PC-3 (cell line): ENCODE measurements at regions not wholly inside any gene's neighbourhood (a gene's known extent, or its start where the extent isn't known, plus 50 kb on each side); places are given as distances from the start of the nearest gene placed in this dataset.

Experiments
- ATAC-seq: fragments of 200-7000 bp; cut with Tn5 transposase; 2 replicates; pipeline ENCODE4 v1.9.1; 2020; ENCODE audit warnings: mild to moderate bottlenecking, moderate library complexity
- BruUV-seq: library from RNA; stranded (reverse); fragments of 400-500 nt; replicated peaks from 2 replicates; lab custom pipeline; 2021; lab: Mats Ljungman, UMichigan
- CTCF ChIA-PET: fragments of 300-600 bp; sonication (Branson Sonifier 250); formaldehyde crosslinking; loops from one replicate; lab custom pipeline; 2022; ENCODE audit warnings: antibody characterized with exemption; lab: Charles Lee
- POLR2A ChIA-PET: fragments of 300-600 bp; sonication (Branson Sonifier 250); formaldehyde crosslinking; loops from one replicate; lab custom pipeline; 2022; ENCODE audit warnings: antibody characterized with exemption; ENCODE audit not compliant: unreplicated experiment; lab: Charles Lee
- DNase-seq: peaks from one replicate; pipeline ENCODE4 v3.0.0-alpha.2; 2015
- H2AFZ ChIP-seq: fragments of 300-600 bp; sonication (generic); 2 replicates; pipeline ENCODE4 v1.6.0; 2016; ENCODE audit warnings: antibody characterized with exemption, low read length
- H3F3A ChIP-seq: fragments of 300-600 bp; sonication (generic); one replicate; pipeline ENCODE4 v1.6.0; 2017; ENCODE audit warnings: antibody characterized with exemption, low read length, control low read depth, mild to moderate bottlenecking; ENCODE audit not compliant: unreplicated experiment
- H3K27ac ChIP-seq: fragments of 300-600 bp; sonication (generic); 2 replicates; pipeline ENCODE4 v1.5.1; 2016; ENCODE audit warnings: mild to moderate bottlenecking, low read length
- H3K27me3 ChIP-seq: fragments of 300-600 bp; sonication (generic); 2 replicates; pipeline ENCODE4 v1.6.1; 2016; ENCODE audit warnings: low read length, mixed read lengths
- H3K36me3 ChIP-seq: fragments of 300-600 bp; sonication (generic); 2 replicates; pipeline ENCODE4 v1.6.1; 2016; ENCODE audit warnings: low read depth, mixed run types, low read length, mixed read lengths
- H3K4me1 ChIP-seq: fragments of 300-600 bp; sonication (generic); 2 replicates; pipeline ENCODE4 v1.5.1; 2016; ENCODE audit warnings: low read length; ENCODE audit not compliant: insufficient read depth
- H3K4me2 ChIP-seq: fragments of 300-600 bp; sonication (generic); 2 replicates; pipeline ENCODE4 v1.6.0; 2016; ENCODE audit warnings: low read length
- H3K4me3 ChIP-seq: fragments of 300-600 bp; sonication (generic); 2 replicates; pipeline ENCODE4 v1.5.1; 2016; ENCODE audit warnings: mild to moderate bottlenecking, low read length, mixed read lengths
- H3K79me2 ChIP-seq: fragments of 300-600 bp; sonication (generic); 2 replicates; pipeline ENCODE4 v1.6.1; 2017; ENCODE audit warnings: low read length, mixed read lengths
- H3K9ac ChIP-seq: fragments of 300-600 bp; sonication (generic); 2 replicates; pipeline ENCODE4 v1.6.0; 2016; ENCODE audit warnings: mild to moderate bottlenecking, low read length
- H3K9me2 ChIP-seq: fragments of 300-600 bp; sonication (generic); replicated peaks from 2 replicates; pipeline ENCODE4 v1.6.1; 2016; ENCODE audit warnings: mixed run types, low read length, mixed read lengths
- H3K9me3 ChIP-seq: fragments of 300-600 bp; sonication (generic); 2 replicates; pipeline ENCODE4 v1.6.1; 2016; ENCODE audit warnings: low read length, mixed read lengths
- H4K20me1 ChIP-seq: fragments of 300-600 bp; sonication (generic); 2 replicates; pipeline ENCODE4 v1.6.1; 2016; ENCODE audit warnings: low read length, mixed read lengths
- CTCF ChIP-seq: fragments of 300-600 bp; sonication (generic); conservative IDR thresholded peaks from 2 replicates; pipeline ENCODE4 v1.5.1; 2017; ENCODE audit warnings: antibody characterized with exemption, low read depth, mild to moderate bottlenecking, low read length
- EZH2 ChIP-seq: fragments of 300-600 bp; sonication (generic); IDR thresholded peaks from one replicate; pipeline ENCODE4 v1.6.1; 2017; ENCODE audit warnings: antibody characterized with exemption, mild to moderate bottlenecking, low read length; ENCODE audit not compliant: unreplicated experiment
- EZH2phosphoT487 ChIP-seq: fragments of 300-600 bp; sonication (generic); IDR thresholded peaks from 2 replicates; pipeline ENCODE4 v1.6.1; 2018; ENCODE audit warnings: mild to moderate bottlenecking, antibody characterized with exemption, low read length, borderline replicate concordance
- intact Hi-C: fragments of 100-400 bp; cut with micrococcal nuclease; formaldehyde crosslinking; loops from 2 replicates; pipeline ENCODE4 v1.9.0; 2023

- Histone ChIP-seq H3K27me3 (no peaks in the 10 kb centered on the region), H4K20me1 (no peaks in the 10 kb centered on the region), H3K36me3 (no peaks in the 10 kb centered on the region), H3K4me3 (no peak overlapping the region), H3K9me2 (no peaks in the 10 kb centered on the region), H3K27ac (no peak overlapping the region), H3K79me2 (no peaks in the 10 kb centered on the region), H3K4me1 (no peaks in the 10 kb centered on the region), H2AFZ (no peak overlapping the region), H3K4me2 (no peak overlapping the region), H3K9me3 (no peaks in the 10 kb centered on the region), H3K9ac (no peak overlapping the region), H3F3A (no peaks in the 10 kb centered on the region)
- ATAC-seq (no peak), DNase-seq (no peak)
- ChIA-PET CTCF (no interaction called here), POLR2A (no interaction called here)
- BruUV-seq: no TSS peak
- intact Hi-C loops: no loop called here
- TF ChIP-seq CTCF (no peak), EZH2 (no peak), EZH2phosphoT487 (no peak)
These were observed 366.8 kb upstream of the SGCD start for GRCh38 chr5:155960177-155960576.

GRCh38 chr5:155969537-155969936 is 357.4 kb upstream of the SGCD start:
- Histone ChIP-seq H3K27me3 (no peaks in the 10 kb centered on the region), H3K4me1 (no peaks in the 10 kb centered on the region), H4K20me1 (no peaks in the 10 kb centered on the region), H3K4me3 (no peak overlapping the region), H3K9ac (no peak overlapping the region), H3K27ac (no peak overlapping the region), H3K79me2 (no peaks in the 10 kb centered on the region), H3K9me3 (no peaks in the 10 kb centered on the region), H3K36me3 (no peaks in the 10 kb centered on the region), H3K4me2 (no peak overlapping the region), H3K9me2 (no peaks in the 10 kb centered on the region), H2AFZ (no peak overlapping the region), H3F3A (no peaks in the 10 kb centered on the region)
- no TSS peak for BruUV-seq
- ChIA-PET POLR2A (no interaction called here), CTCF (no interaction called here)
- ATAC-seq (no peak), DNase-seq (no peak)
- no peak for TF ChIP-seq CTCF
- no peak for TF ChIP-seq EZH2phosphoT487
- no peak for TF ChIP-seq EZH2
- intact Hi-C loops: no loop called here

- Histone ChIP-seq H3K27me3 (no peaks in the 10 kb centered on the region), H3K4me3 (no peak overlapping the region), H3K27ac (no peak overlapping the region), H4K20me1 (no peaks in the 10 kb centered on the region), H3K4me2 (no peak overlapping the region), H3K36me3 (no peaks in the 10 kb centered on the region), H3K9me2 (no peaks in the 10 kb centered on the region), H3K9ac (no peak overlapping the region), H2AFZ (no peak overlapping the region), H3K79me2 (no peaks in the 10 kb centered on the region), H3K9me3 (no peaks in the 10 kb centered on the region), H3F3A (no peaks in the 10 kb centered on the region), H3K4me1 (no peaks in the 10 kb centered on the region)
- intact Hi-C loops: no loop called here
- BruUV-seq: no TSS peak
- POLR2A ChIA-PET: no interaction called here
- CTCF ChIA-PET: no interaction called here
- DNase-seq: no peak
- no peak for ATAC-seq
- TF ChIP-seq EZH2 (no peak), EZH2phosphoT487 (no peak), CTCF (no peak)
These were observed 352.6 kb upstream of the SGCD start for GRCh38 chr5:155974369-155974768.
